ENCODE measurements at regions not wholly inside any gene's neighbourhood (a gene's known extent, or its start where the extent isn't known, plus 50 kb on each side); places are given as distances from the start of the nearest gene placed in this dataset.
A peak's percentile ranks its signal among the peaks of the same experiment; 100 is the strongest.
"Not testable (repeated sequence)": the region's sequence is repeated elsewhere in the genome, so short reads cannot be mapped to it uniquely, and the experiment has no call there.

DNA sequence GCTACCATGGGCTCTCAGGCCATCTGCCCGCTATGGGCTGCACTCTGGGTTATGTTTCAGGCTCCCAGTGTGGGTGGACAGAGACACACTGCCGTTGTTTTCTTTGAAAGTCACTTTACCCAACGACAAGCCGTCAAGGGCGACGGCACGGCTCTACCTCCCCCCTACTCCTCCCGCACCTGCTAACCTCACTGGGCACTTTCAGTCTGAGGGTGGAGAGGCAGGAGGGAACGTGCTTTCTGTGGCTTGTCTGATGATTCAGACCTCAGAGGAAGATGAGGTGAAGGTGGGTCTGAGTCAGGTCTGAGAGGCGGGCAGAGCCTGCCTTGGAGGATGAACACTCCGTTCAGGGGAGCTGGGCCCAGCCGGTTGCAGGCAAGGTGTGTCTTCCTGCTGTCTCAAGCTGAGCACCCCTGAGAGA is 147.6 kb upstream of the HDAC4 start:
- peak; percentile 72 for DNase-seq (ENCODE audit: low read depth)

DNA sequence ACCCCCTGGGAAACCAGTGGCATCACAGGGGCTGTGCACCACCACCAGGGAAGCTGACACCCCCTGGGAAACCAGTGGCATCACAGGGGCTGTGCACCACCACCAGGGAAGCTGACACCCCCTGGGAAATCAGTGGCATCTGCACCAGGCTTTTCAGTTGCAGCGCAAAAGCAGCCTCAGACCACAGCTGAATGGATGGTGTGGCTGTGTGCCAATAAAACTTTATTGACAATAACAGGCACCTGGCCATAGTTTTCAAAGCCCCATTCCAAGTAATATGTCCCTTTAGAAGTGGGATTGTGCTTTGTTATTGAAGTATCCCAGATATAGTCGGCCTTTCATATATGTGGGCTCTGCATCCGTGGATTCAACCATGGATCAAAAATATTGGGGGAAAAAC is 146.3 kb upstream of the HDAC4 start:
- DNase-seq (ENCODE audit: low read depth) = not testable (repeated sequence)

GRCh38 chr2:239546541-239546940 is 145.7 kb upstream of the HDAC4 start:
- no peak for DNase-seq (ENCODE audit: low read depth)

- no peak for DNase-seq (ENCODE audit: low read depth)
These were observed 145.0 kb upstream of the HDAC4 start for GRCh38 chr2:239545741-239546392.

- peak; percentile 70 for DNase-seq (ENCODE audit: low read depth)
These were observed 144.2 kb upstream of the HDAC4 start for GRCh38 chr2:239544918-239545465.

DNA sequence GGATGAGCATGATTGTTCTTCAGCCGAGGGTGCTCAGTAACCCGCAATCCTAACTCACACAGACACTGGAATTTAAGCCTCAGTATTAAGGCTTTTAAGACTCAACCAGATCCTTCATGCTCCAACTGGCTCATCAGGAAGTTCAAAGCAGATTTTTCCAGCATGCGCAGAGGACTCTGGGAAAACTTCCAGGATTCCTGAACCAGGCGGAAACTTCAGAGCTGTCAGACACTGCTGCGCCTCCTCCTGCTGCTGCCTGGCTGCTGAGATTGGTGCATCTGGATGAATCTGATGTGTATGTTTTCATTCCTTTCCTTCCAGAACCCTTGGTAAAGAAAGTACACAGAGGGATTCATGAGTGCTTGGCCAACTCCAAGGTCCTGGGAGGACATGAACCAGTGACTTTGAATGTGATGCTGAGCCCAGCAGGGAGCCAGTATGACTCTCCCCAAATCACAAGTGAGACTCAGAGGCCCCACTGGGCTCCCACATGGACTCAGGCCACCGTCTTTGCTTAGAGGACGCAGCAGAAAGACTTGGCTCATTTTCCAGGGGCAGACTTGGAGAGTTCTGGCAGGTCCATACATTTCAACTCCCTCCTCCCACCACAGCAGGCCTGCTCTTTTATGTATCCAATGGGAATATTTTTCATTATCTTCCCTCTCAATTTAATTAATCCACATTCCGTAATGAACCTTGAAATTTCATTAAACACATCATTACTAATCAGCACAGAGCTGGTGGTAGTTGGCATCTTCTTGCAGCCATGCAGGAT is 143.5 kb upstream of the HDAC4 start:
- DNase-seq (ENCODE audit: low read depth) = no peak

GRCh38 chr2:239543702-239544101 is 142.9 kb upstream of the HDAC4 start:
- no peak for DNase-seq (ENCODE audit: low read depth)

- DNase-seq (ENCODE audit: low read depth) = no peak
These were observed 139.4 kb upstream of the HDAC4 start for GRCh38 chr2:239540174-239540573.

- DNase-seq (ENCODE audit: low read depth) = no peak
These were observed 138.9 kb upstream of the HDAC4 start for GRCh38 chr2:239539776-239540100.

DNA sequence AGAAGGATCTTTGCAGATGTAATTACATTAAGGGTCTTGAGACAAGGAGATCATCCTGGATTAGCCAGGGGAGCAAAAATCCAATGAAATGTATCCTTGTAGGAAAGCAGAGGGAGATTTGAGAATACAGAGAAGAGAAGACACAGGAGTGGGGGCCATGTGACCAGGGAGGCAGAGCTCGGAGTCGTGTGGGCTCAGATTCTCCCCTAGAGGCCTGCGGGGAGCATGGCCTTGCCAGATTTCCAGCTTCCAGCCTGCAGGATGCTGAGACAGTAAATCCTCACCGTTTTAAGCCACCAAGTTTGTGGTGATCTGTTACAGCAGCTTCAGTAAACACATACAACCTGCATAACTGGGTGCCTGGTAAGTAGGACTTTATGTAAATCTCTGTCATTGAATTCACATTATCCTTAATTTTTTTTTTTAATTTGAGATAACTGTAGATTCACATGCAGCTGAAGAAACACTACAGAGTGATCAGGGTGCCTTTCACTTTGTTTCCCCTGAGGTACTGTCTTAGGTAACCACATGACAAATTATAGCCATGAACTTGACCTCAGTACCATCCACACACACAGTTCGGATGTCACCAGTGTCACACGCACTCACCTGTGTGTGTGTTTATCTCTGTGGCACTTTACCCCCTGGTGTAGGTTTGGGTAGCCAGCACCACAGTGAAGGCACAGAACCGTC is 138.4 kb upstream of the HDAC4 start:
- no peak for DNase-seq (ENCODE audit: low read depth)

DNA sequence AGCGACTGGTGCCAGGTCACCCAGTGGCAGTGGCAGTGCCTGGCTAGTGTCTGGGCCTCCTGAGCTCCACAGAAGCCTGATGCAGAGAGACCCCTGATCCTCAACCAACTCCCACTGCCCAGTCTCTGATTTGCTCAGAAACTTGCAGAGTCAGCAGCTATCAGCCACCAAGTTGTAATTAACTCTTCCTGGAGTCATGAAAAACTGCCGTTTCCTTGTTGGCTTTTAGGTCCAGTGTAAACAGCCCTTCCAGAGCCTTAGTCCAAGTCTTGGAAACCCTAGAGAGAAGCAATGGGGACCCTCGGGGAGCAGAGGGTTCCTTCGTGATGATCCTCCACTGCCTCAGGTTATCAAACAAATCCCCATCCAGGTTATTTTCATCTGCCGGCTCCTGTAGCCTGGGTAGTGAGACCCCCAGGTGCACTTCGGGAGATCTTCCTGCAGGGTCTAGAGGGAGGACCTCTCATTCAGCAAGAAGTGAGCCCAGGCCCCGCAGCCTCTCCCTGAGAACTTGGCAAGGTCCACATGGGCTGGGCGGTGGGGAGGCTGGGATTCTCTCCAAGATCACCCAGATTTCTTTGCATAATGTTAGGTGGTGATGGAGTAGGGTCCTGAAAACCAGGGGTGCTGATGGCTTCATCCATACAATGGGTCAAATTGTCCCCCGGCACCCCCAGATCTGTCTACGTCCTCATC is 137.7 kb upstream of the HDAC4 start:
- DNase-seq (ENCODE audit: low read depth) = no peak

DNA sequence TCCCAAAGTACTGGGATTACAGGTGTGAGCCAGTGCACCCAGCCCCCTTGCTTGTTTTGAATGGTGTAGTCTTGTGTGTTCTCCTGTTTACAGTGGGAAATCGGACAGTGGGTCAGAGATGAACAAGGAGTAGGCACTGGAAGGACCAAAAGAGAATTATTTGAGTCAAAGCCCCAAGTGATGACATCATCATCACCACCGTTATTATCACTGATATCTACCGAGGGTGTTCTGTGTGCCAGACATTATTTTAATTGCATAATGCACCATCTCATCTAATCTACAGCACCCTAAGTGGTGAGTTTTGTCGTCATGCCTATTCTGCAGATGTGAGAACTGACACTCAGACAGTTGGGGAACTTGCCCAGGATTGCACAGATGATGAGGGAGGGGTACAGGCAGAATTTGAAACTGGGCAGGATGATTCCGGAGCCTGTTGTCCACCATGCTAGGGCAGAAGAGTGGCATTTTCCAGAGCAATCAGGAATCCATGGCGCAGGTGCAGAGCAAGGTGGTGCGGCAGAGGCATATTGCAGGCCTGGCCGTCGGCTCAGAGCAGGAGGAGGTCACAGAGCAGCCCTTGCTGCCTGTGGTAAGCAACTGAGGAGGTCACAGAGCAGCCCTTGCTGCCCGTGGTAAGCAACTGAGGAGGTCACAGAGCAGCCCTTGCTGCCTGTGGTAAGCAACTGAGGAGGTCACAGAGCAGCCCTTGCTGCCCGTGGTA is 137.0 kb upstream of the HDAC4 start:
- DNase-seq (ENCODE audit: low read depth) = no peak

GRCh38 chr2:239536186-239536585 is 135.4 kb upstream of the HDAC4 start:
- no peak for DNase-seq (ENCODE audit: low read depth)

DNA sequence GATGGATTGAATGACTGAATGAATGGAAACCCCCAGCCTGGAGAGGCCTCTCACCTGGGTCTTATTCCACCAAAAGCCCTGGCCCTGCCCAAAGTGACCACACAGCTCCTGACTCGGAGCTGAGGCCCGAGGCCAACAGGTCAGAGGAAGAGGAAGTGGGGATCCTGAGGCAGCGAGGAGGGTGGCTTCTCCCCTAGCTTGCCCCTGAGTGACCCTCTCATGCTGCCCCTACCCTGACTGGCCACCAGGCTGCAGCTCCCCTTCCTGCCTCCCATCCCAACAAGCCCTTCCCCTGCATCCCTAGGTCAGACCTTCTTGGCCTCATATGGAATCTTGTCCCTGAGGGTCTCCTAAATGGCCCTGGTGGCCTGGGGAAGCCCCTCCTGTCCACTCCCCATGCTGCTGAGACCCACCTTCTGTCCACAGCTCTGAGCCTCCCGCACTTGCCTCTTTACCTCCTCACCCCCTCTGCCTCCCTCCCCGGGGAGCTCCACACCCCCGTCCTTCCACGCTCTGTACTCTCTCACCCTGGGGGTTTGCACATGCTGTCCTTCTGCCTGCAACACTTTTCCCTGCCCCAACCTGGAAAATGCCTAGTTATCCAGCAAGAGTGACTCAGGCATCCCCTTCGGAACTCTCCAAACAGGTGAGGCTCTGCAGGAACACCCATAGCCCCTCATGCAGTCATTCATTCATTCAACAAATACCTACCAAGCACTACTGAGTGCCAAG is 134.8 kb upstream of the HDAC4 start:
- DNase-seq (ENCODE audit: low read depth) = no peak

GRCh38 chr2:239534581-239535412 is 134.0 kb upstream of the HDAC4 start:
- DNase-seq (ENCODE audit: low read depth) = no peak

DNA sequence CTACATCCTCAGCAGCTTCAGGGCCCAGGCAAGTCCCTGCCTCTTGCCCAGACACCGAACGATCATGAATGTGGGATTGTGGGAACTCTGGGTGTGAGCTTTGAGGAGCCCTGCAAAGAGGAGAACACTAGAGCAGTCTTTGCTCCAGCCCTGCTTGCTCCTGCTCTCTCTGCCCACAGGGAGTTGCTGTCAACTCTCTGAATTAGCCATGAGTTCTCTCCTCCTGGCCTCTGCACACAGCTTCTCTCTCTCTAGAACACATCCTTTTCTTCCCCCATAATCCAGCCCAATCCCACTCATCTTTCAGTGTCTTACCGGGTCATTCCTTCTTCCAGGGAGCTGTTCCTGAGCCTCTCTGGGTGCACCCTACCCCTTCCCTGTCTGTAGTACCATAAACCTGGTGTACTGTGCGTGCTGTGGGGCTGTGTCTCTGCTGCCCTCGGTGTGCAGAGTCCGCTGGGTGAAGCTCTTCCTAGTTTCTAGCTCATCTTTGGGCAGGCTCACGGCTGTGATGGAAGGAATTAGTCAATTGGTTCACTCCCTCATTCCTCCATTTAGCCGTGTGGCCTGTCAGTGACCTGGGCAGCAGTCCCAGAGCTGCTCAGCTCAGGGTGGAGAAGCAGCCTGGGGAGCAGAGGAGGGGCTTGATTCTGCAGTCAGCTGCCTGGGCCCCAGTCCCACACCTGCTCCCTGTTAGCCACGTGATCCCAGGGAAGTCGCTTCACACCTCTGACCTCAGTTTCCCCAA is 132.9 kb upstream of the HDAC4 start:
- DNase-seq (ENCODE audit: low read depth) = no peak

- no peak for DNase-seq (ENCODE audit: low read depth)
These were observed 132.0 kb upstream of the HDAC4 start for GRCh38 chr2:239532859-239533258.

- no peak for DNase-seq (ENCODE audit: low read depth)
These were observed 131.4 kb upstream of the HDAC4 start for GRCh38 chr2:239532250-239532649.

Data from activated T-cell treated with anti-CD3 and anti-CD28 coated beads for 48 hours (primary cell).